NCI-H146 treated with DMSO at 0.1 percent for 48 hours (cell line): ENCODE measurements at regions not wholly inside any gene's neighbourhood (a gene's known extent, or its start where the extent isn't known, plus 50 kb on each side); places are given as distances from the start of the nearest gene placed in this dataset.
"Not testable (repeated sequence)": the region's sequence is repeated elsewhere in the genome, so short reads cannot be mapped to it uniquely, and the experiment has no call there.

Experiments
- DNase-seq: peaks from one replicate; lab custom pipeline; 2025; ENCODE audit not compliant: unreplicated experiment; lab: John Stamatoyannopoulos, UW

DNA sequence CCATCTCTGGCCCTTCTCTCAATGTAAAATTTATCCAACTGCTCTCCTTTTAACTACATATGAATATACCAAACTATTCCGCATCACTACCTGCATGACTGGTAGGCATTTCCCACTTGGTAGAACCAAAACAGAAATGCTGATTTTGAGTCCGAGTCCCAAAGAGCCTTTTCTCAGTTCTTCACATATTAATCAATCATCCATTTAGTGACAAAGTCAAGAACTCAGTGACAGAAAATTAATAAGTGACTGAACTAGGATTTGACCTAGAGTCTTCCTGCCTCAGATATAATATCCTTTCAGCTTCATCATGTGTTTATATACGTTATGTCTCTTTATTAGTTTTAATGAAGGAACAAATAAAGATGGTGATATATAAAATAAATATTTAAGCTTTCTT, 700.6 kb upstream of the GOLIM4 start:
- no peak for DNase-seq

DNA sequence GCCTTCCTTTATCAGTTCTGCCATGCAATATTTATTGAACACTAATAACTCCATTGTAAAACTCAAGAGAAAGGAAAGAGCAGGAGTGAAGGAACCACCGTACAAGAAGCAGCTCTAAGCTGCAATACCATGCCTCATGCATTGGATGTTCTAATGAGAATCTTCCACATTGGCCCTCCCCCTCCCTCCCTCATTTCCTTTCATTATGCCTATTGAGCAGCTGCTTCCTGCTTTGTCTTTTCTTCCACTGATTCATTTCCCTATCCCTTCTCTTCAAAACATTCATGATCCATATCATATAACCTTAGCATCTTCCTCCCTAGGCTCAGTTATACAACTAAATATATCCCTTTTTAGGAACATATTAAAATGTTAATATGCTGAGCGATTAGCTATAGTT, 698.7 kb upstream of the GOLIM4 start:
- peak; percentile 69 for DNase-seq

- no peak for DNase-seq
Observed at GRCh38 chr3:168782193-168782592, 686.5 kb upstream of the GOLIM4 start.

DNA sequence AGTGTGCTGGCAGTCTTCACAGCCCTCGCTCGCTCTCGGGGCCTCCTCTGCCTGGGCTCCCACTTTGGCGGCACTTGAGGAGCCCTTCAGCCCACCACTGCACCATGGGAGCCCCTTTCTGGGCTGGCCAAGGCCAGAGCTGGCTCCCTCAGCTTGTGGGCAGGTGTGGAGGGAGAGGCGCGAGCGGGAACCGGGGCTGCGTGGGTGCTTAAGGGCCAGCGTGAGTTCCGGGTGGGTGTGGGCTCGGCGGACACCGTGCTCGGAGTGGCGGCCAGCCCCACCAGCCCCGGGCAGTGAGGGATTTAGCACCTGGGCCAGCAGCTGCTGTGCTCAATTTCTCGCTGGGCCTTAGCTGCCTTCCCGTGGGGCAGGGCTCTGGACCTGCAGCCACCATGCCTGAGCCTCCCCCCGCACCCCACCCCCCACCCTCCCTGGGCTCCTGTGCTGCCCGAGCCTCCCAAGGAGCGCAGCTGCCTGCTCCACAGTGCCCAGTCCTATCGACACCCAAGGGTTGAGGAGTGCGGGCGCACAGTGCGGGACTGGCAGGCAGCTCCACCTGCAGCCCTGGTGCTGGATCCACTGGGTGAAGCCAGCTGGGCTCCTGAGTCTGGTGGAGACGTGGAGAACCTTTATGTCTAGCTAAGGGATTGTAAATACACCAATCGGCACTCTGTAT, 684.4 kb upstream of the GOLIM4 start:
- DNase-seq: not testable (repeated sequence)

GRCh38 chr3:168753724-168754123, 658.0 kb upstream of the GOLIM4 start:
- DNase-seq: no peak

GRCh38 chr3:168752339-168752738, 656.6 kb upstream of the GOLIM4 start:
- DNase-seq: no peak

- no peak for DNase-seq
Observed at GRCh38 chr3:168747697-168748096, 652.0 kb upstream of the GOLIM4 start.

GRCh38 chr3:168738527-168739325, 643.0 kb upstream of the GOLIM4 start:
- DNase-seq: no peak

GRCh38 chr3:168736202-168736601, 640.5 kb upstream of the GOLIM4 start:
- no peak for DNase-seq

- DNase-seq: no peak
Observed at GRCh38 chr3:168730073-168730472, 634.3 kb upstream of the GOLIM4 start.

GRCh38 chr3:168722091-168722490, 626.4 kb upstream of the GOLIM4 start:
- no peak for DNase-seq

GRCh38 chr3:168714609-168715240, 619.0 kb upstream of the GOLIM4 start:
- DNase-seq: no peak

GRCh38 chr3:168709073-168709472, 613.3 kb upstream of the GOLIM4 start:
- peak; percentile 99 for DNase-seq

- peak; percentile 47 for DNase-seq
Observed at GRCh38 chr3:168707900-168708299, 612.2 kb upstream of the GOLIM4 start.

GRCh38 chr3:168705412-168705811, 609.7 kb upstream of the GOLIM4 start:
- no peak for DNase-seq

- no peak for DNase-seq
Observed at GRCh38 chr3:168696051-168696450, 600.3 kb upstream of the GOLIM4 start.

DNA sequence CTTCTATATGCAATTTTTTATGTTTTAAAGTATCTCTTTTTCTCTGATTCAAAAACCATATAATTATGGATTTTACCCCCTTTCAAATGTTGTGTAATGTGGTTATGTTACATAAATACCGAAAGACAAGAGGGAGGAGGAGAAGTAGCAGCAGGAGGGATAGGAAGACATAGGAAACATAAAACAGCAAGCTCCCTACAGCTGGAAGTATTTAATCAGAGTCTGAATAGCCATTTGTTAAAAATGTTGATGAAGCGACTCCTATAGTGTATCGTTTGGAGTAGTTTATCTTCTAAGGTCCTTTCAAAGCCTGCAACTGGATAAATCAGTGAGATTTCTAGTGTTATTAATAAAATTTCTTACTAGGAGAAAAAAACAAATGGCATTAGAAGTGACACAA, 598.1 kb upstream of the GOLIM4 start:
- DNase-seq: peak; percentile 74

DNA sequence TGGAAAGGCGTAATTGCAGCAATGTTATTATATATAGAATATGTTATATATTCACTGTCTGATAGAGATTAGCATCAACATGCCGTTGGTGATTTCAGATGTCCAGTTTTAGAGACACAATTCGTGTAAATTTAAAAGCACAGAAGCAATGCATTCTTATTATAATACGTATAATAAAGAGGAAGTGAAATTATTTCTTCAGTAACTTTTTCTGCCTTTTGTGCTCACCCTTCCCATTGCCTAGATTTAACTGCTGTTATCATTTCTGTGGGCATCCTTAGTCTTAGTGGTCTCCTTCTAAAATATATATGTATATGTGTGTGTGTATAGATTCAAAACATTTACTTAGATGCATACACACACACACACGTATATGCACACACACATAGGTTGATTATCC, 592.5 kb upstream of the GOLIM4 start:
- no peak for DNase-seq

DNA sequence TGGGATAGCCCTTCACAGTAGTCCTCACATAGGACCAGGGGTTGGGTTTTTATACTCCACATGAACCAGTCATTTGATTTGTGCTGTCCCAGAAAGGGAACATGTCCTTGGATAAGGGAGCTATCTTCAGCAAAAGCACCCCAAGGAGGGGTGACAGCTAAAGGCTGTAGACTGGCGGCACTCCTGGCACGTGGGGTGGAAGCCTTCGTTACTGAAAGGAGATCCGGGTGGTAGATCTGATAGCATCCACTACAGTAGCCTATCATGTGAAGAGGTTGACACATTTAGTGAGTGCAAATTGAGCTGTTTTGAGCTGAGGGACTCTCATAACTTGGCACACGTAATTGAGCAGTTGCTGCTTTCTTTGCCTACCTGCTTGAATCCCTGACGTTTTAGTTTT, 588.8 kb upstream of the GOLIM4 start:
- no peak for DNase-seq

GRCh38 chr3:168678730-168679129, 583.0 kb upstream of the GOLIM4 start:
- DNase-seq: no peak

DNA sequence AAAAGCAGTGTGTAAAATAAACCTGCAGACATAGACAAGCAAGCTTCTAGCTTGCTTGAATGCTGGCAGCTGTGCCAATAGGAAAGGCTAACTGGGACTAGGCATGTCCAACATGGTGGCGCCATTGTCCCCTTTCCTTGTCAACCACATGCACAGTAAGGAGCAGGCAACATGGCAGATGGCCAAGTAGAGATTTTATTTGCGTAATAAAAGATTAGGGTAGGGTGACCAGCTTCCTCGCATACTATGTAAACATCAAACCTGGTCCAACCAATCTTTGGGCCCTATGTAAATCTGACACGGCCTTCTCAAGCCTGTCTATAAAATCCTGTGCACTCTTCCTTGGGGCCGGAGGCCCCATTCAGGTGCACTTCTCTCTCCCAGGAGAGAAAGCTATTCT, 575.4 kb upstream of the GOLIM4 start:
- peak; percentile 96 for DNase-seq
